ENCODE measurements at regions not wholly inside any gene's neighbourhood (a gene's known extent, or its start where the extent isn't known, plus 50 kb on each side); places are given as distances from the start of the nearest gene placed in this dataset.

DNA sequence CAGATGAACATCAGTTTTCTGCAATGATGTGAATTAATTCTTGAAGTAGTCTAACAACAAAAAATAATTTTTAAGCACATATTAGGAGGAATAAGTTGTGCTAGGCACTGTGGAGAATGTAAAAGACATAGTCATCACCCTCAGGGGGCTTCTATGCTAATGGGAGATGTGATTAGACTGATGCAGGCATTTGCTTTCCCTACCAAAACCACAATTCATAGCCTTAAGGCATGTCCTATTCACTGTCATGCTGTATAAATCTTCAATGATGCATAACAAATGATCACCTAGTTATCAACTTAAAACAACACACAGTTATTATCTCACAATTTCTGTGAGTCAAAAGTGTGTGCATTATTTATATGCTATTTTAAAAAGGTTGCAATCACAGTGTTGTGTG, 422.6 kb downstream of the MAN2A1 start (continued):
- TF ChIP-seq CEBPB (IDR thresholded peaks at IDR 0.05; ENCODE audit: borderline replicate concordance in 1 of 2, low read depth in 2 of 2, low read length in 2 of 2): no peak

GRCh38 chr5:110115503-110115902, 425.8 kb downstream of the MAN2A1 start:
- in situ Hi-C loops (cut with MboI) (no loop called here), intact Hi-C loops (cut with micrococcal nuclease; ENCODE audit: unreplicated experiment) (no loop called here)
- ChIA-PET SMC1A (ENCODE audit: uncharacterized antibody, unreplicated experiment) (no interaction called here), CTCF (no interaction called here), POLR2A (no interaction called here), RAD21 (ENCODE audit: unreplicated experiment) (no interaction called here)
- Histone ChIP-seq H3K4me1 (ENCODE audit: control insufficient read depth, insufficient read depth, low read length) (no peaks in the 10 kb centered on the region), H2AFZ (ENCODE audit: control insufficient read depth, low read depth, low read length) (no peak overlapping the region), H3K36me3 (ENCODE audit: control insufficient read depth in 2 of 2, insufficient read depth in 2 of 2, low read length in 1 of 2) (no peaks in the 10 kb centered on the region), H3K79me2 (ENCODE audit: control insufficient read depth, insufficient read depth, low read length) (no peaks in the 10 kb centered on the region), H3K9ac (ENCODE audit: control insufficient read depth, insufficient read depth, low read length) (no peak overlapping the region), H3K4me2 (ENCODE audit: control insufficient read depth, insufficient read depth) (no peak overlapping the region), H4K20me1 (ENCODE audit: control insufficient read depth, insufficient read depth) (no peaks in the 10 kb centered on the region), H3K27me3 (replicated peaks in 1 of 2; ENCODE audit: control insufficient read depth in 2 of 2, insufficient read depth in 2 of 2, low read length in 1 of 2) (no peaks in the 10 kb centered on the region), H3K27ac (ENCODE audit: control insufficient read depth, insufficient read depth) (no peak overlapping the region), H3K4me3 (no peak overlapping the region), H3K9me3 (replicated peaks; ENCODE audit: control insufficient read depth, insufficient read depth, low read length) (no peaks in the 10 kb centered on the region)
- 7% methylated on average over 3 of the region's 3 CpGs for WGBS (ENCODE audit: insufficient coverage, insufficient replicate concordance, low lambda C conversion rate, missing lambda C conversion rate)
- no TSS peak for BruUV-seq (replicated peaks)
- DNase-seq (ENCODE audit: low read depth, low spot score) (no peak), ATAC-seq (no peak), FAIRE-seq (no peak)
- TF ChIP-seq STAT1 (conservative IDR thresholded peaks at IDR 0.05) (no peak), SMARCA5 (IDR thresholded peaks at IDR 0.05) (no peak), WRNIP1 (IDR thresholded peaks at IDR 0.05; ENCODE audit: borderline replicate concordance, low read depth, low read length) (no peak), HSF1 (IDR thresholded peaks at IDR 0.05; ENCODE audit: low read depth, low read length) (no peak), SIX5 (IDR thresholded peaks at IDR 0.05; ENCODE audit: low read depth, low read length, severe bottlenecking) (no peak), HDAC6 (IDR thresholded peaks at IDR 0.05; ENCODE audit: unreplicated experiment) (no peak)

Data from GM12878 (cell line).